GM23248 (cell line): ENCODE measurements at regions not wholly inside any gene's neighbourhood (a gene's known extent, or its start where the extent isn't known, plus 50 kb on each side); places are given as distances from the start of the nearest gene placed in this dataset.

ENCODE experiments used
- DNase-seq: peaks from one replicate; pipeline ENCODE4 v3.0.0-alpha.2; 2015
- H2AFZ ChIP-seq: fragments of 200-600 bp; sonication (generic); 2 replicates; pipeline ENCODE4 v1.6.1; 2016; ENCODE audit warnings: antibody characterized with exemption
- H3F3A ChIP-seq: fragments of 200-600 bp; sonication (generic); 2 replicates; pipeline ENCODE4 v1.6.1; 2016; ENCODE audit warnings: mild to moderate bottlenecking, antibody characterized with exemption, mixed run types; ENCODE audit not compliant: insufficient read depth
- H3K27ac ChIP-seq: fragments of 200-600 bp; sonication (generic); 2 replicates; pipeline ENCODE4 v1.5.1; 2016; ENCODE audit warnings: mild to moderate bottlenecking
- H3K27me3 ChIP-seq: fragments of 200-600 bp; sonication (generic); replicated peaks from 2 replicates; pipeline ENCODE4 v1.6.1; 2016; ENCODE audit warnings: mild to moderate bottlenecking; ENCODE audit not compliant: insufficient read depth
- H3K36me3 ChIP-seq: fragments of 200-600 bp; sonication (generic); 2 replicates; pipeline ENCODE4 v1.6.1; 2016; ENCODE audit warnings: low read depth, mild to moderate bottlenecking
- H3K4me1 ChIP-seq: fragments of 200-600 bp; sonication (generic); 2 replicates; pipeline ENCODE4 v1.6.1; 2016; ENCODE audit warnings: mild to moderate bottlenecking; ENCODE audit not compliant: insufficient read depth
- H3K4me2 ChIP-seq: fragments of 200-600 bp; sonication (generic); one replicate; pipeline ENCODE4 v1.6.1; 2016; ENCODE audit warnings: mild to moderate bottlenecking; ENCODE audit not compliant: unreplicated experiment
- H3K4me3 ChIP-seq: fragments of 200-600 bp; sonication (generic); 2 replicates; pipeline ENCODE4 v1.5.1; 2016; ENCODE audit warnings: mild to moderate bottlenecking
- H3K79me2 ChIP-seq: fragments of 200-600 bp; sonication (generic); 2 replicates; pipeline ENCODE4 v1.6.1; 2016; ENCODE audit warnings: mild to moderate bottlenecking; ENCODE audit not compliant: insufficient read depth
- H3K9ac ChIP-seq: fragments of 200-600 bp; sonication (generic); 2 replicates; pipeline ENCODE4 v1.6.1; 2016; ENCODE audit warnings: mild to moderate bottlenecking
- H3K9me2 ChIP-seq: fragments of 200-600 bp; sonication (generic); 2 replicates; pipeline ENCODE4 v1.6.1; 2016; ENCODE audit warnings: mixed run types, mild to moderate bottlenecking, moderate library complexity; ENCODE audit not compliant: insufficient read depth
- H3K9me3 ChIP-seq: fragments of 200-600 bp; sonication (generic); one replicate; pipeline ENCODE4 v1.6.1; 2017; ENCODE audit warnings: low read depth
- H4K20me1 ChIP-seq: fragments of 200-600 bp; sonication (generic); 2 replicates; pipeline ENCODE4 v1.6.0; 2016; ENCODE audit not compliant: insufficient read depth
- EZH2 ChIP-seq: fragments of 200-600 bp; sonication (generic); IDR thresholded peaks from 2 replicates; pipeline ENCODE4 v1.6.1; 2018; ENCODE audit warnings: antibody characterized with exemption, mild to moderate bottlenecking; ENCODE audit not compliant: insufficient read depth, poor library complexity, severe bottlenecking
- EZH2phosphoT487 ChIP-seq: fragments of 200-600 bp; sonication (generic); IDR thresholded peaks from 2 replicates; pipeline ENCODE4 v1.6.1; 2018; ENCODE audit warnings: antibody characterized with exemption, moderate library complexity, mild to moderate bottlenecking, low read depth; ENCODE audit not compliant: insufficient read depth
- WGBS, 2 experiments: methylation state at CpG; one replicate each; pipeline ENCODE4 v1.1.6; 2015 to 2017; ENCODE audit warnings: low lambda C conversion rate in 2 of 2, low coverage in 1 of 2; ENCODE audit errors: missing lambda C conversion rate in 2 of 2; 5-methylcytosine and 5-hydroxymethylcytosine counted together
- in situ Hi-C: fragments of 300-500 bp; cut with MboI; formaldehyde crosslinking; loops from 2 replicates; pipeline ENCODE4 v1.15.0; 2020

GRCh38 chr18:56509656-56510055 is 128.7 kb downstream of the TXNL1 start:
- Histone ChIP-seq H3K27me3 (0 out of 2 replicates have a peak, but pooled peaks cover 17% of the 10 kb centered on the region), H2AFZ (no peak overlapping the region), H3K9ac (no peak overlapping the region), H3K4me1 (peaks cover 6% of the 10 kb centered on the region; the same call in 1 of the 2 replicates), H4K20me1 (no peaks in the 10 kb centered on the region), H3K79me2 (no peaks in the 10 kb centered on the region), H3K9me2 (no peaks in the 10 kb centered on the region), H3K4me2 (no peak overlapping the region), H3K27ac (no peak overlapping the region), H3F3A (0 out of 2 replicates have a peak, but pooled peaks cover 7% of the 10 kb centered on the region), H3K9me3 (no peaks in the 10 kb centered on the region), H3K36me3 (no peaks in the 10 kb centered on the region), H3K4me3 (no peak overlapping the region)
- no peak for DNase-seq
- TF ChIP-seq EZH2phosphoT487 (no peak), EZH2 (no peak)
- in situ Hi-C loops, result no loop called here
- 95 to 96% methylated on average over 3 of the region's 3 CpGs for WGBS, 2 experiments

- TF ChIP-seq EZH2, result no peak
- no peak for TF ChIP-seq EZH2phosphoT487
- 52 to 70% methylated on average over 4 of the region's 4 CpGs for WGBS, 2 experiments
- H2AFZ ChIP-seq, result no peak overlapping the region
Observed at GRCh38 chr18:56508370-56509036, 129.9 kb downstream of the TXNL1 start.

GRCh38 chr18:56505971-56506370 is 132.4 kb downstream of the TXNL1 start:
- Histone ChIP-seq H3K36me3 (no peaks in the 10 kb centered on the region), H3K27me3 (peaks cover 11% of the 10 kb centered on the region; the same call in 1 of the 2 replicates), H3F3A (0 out of 2 replicates have a peak, but pooled peaks cover 7% of the 10 kb centered on the region), H3K4me2 (no peak overlapping the region), H3K27ac (no peak overlapping the region), H3K4me3 (no peak overlapping the region), H3K4me1 (peaks cover 6% of the 10 kb centered on the region; the same call in 1 of the 2 replicates), H3K9me3 (no peaks in the 10 kb centered on the region), H3K9ac (no peak overlapping the region), H4K20me1 (no peaks in the 10 kb centered on the region), H2AFZ (no peak overlapping the region), H3K9me2 (no peaks in the 10 kb centered on the region), H3K79me2 (no peaks in the 10 kb centered on the region)
- TF ChIP-seq EZH2phosphoT487, result no peak
- no peak for TF ChIP-seq EZH2
- peak; percentile 39 for DNase-seq
- in situ Hi-C loops, result no loop called here

More at GRCh38 chr18:56508370-56509036, 129.9 kb downstream of the TXNL1 start:
- Histone ChIP-seq H3K9ac (no peak overlapping the region), H3K27ac (no peak overlapping the region), H3K4me2 (no peak overlapping the region), H3K9me2 (no peaks in the 10 kb centered on the region), H3K27me3 (0 out of 2 replicates have a peak, but pooled peaks cover 17% of the 10 kb centered on the region), H3F3A (0 out of 2 replicates have a peak, but pooled peaks cover 7% of the 10 kb centered on the region), H4K20me1 (no peaks in the 10 kb centered on the region), H3K4me3 (no peak overlapping the region), H3K9me3 (no peaks in the 10 kb centered on the region), H3K79me2 (no peaks in the 10 kb centered on the region), H3K4me1 (peaks cover 6% of the 10 kb centered on the region; the same call in 1 of the 2 replicates), H3K36me3 (no peaks in the 10 kb centered on the region)
- no peak for DNase-seq
- in situ Hi-C loops, result no loop called here

- in situ Hi-C loops, result no loop called here
- H3K9me2 ChIP-seq, result no peaks in the 10 kb centered on the region
- TF ChIP-seq EZH2 (no peak), EZH2phosphoT487 (no peak)
- WGBS, 2 experiments, result 94 to 100% methylated on average over 3 of the region's 3 CpGs
- peaks cover 5% of the 10 kb centered on the region; the same call in 1 of the 2 replicates for H3K27me3 ChIP-seq
- H3K36me3 ChIP-seq, result no peaks in the 10 kb centered on the region
- no peak overlapping the region for H2AFZ ChIP-seq
- H4K20me1 ChIP-seq, result no peaks in the 10 kb centered on the region
- H3K4me3 ChIP-seq, result no peak overlapping the region
- no peak overlapping the region for H3K4me2 ChIP-seq
- H3F3A ChIP-seq, result 0 out of 2 replicates have a peak, but pooled peaks cover 7% of the 10 kb centered on the region
- H3K79me2 ChIP-seq, result no peaks in the 10 kb centered on the region
- H3K9me3 ChIP-seq, result no peaks in the 10 kb centered on the region
- no peak overlapping the region for H3K27ac ChIP-seq
- peaks cover 6% of the 10 kb centered on the region; the same call in 1 of the 2 replicates for H3K4me1 ChIP-seq
- H3K9ac ChIP-seq, result no peak overlapping the region
- DNase-seq, result no peak
Observed at GRCh38 chr18:56505293-56505692, 133.1 kb downstream of the TXNL1 start.
